ENCODE measurements at regions not wholly inside any gene's neighbourhood (a gene's known extent, or its start where the extent isn't known, plus 50 kb on each side); places are given as distances from the start of the nearest gene placed in this dataset.
"Not testable (repeated sequence)": the region's sequence is repeated elsewhere in the genome, so short reads cannot be mapped to it uniquely, and the experiment has no call there.

DNA sequence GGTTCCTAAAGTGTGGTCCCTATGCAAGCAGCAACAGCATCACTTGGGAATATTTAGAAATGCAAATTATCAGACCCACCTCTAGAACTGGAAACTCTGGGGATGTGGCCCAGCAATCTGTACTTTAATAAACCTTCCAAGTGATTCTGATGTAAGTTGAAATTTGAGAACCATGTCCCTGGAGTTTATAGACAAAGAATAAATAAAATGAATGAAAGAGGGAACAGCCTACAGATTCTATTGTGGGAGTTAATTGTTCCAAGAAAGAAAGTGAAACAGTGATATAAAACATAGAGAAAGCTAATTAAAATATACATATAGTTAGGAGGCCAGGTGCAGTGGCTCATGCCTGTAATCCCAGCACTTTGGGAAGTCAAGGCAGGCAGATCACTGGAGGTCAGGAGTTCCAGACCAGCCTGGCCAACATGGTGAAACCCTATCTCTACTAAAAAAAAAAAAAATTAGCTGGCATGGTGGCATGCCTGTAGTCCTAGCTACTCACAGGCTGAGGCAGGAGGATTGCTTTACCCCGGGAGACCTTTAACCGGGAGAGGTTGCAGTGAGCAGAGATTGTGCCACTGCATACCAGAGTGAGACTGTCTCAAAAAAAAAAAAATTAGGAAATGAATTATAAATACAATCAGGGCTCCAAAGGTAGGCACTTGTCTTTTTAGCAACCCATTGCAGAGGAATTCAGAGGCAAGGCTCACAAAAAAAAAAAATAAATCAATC lies 507.5 kb downstream of the NAV3 start:
- DNase-seq: no peak

DNA sequence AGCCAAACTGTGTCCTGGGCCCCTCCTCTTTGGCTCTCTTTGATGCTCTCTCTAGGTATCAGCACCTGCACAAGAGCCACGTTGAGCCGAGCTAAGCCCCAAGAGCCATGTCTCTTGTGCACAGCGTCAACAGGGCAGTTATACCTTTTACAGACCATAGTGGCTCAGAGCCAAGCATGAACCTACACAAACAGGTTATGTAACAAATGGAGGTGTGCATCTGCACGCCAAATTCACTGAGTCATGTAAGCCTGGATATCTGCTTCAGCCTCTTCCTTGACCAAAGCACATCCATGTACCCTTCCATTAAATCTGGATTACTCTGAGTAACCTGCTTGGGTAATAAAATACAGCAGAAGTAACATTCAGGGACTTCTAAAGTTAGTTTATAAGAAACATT lies 509.7 kb downstream of the NAV3 start:
- no peak for DNase-seq

DNA sequence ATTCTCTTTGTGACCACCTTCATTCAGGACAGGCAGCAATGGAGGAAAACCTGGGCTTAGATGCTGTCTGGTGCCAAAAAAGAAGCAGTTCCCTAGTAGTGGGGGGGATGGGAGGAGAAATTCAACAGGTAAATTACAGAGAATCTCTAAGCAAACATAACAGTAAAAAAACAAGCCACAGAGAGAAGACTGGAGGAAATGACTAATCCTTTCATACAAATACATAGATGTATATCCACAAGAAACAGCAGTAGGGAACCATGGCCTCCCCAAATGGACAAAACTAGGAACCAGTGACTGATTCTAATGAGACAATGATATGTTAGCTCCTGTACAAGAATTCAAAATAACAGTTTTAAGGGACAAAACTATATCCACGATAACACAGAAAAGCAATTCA lies 513.0 kb downstream of the NAV3 start:
- no peak for DNase-seq

DNA sequence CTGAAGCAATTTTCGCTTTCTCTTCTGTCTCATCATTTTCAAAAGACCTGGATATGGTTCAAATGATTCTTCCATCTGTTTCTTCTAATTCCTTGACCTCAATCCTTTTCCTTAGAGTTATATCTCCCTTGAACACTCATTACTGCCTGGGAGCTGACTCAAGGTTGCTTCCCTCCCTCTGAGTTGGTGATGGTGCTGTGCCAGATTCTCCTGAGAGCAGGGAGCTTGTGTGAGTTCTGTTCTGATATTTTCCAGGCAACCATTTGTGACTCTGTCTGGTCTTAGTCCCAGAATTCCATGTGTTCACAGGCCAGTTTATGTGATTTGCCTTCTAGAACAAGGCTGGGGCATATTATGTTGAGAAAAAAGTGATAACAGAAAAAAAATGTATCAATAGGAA lies 505.1 kb upstream of the SYT1 start:
- DNase-seq: no peak

DNA sequence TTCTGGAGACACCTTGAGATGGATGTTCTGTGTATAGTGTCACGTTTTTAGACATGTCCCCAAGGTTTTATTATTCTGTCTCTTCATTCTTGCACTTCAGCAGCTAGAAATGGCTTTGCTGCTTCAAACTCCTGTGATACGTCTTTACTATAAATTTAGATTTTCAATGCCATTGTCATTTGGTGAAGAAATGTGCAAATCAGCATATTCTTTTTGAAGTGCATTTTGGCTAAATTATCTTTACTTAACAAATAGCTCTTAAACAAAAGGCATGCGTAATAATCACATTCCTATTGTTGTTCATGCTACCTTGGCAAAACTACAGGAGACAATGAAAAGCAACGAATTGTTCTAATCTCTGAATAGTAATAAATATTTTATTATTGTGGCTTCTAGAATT lies 502.9 kb upstream of the SYT1 start:
- no peak for DNase-seq

DNA sequence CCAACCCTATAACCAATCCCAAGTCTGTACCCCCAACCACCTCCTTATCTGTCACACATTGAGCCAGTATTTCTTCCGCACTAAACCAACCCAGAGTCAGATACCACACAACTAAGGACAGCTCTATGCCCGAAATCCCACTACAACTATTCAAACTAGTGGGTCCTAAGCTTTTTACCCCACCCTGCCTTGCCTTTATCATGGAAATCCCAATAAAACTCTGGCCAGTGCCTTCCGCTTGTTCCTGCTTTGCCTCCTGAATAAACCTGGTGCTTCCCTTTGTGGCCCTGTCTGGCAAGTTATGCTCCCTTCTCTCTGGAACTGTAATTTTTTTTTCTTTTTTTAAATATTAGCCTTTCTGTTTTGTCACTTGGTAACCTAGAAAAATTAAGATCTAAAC lies 493.3 kb upstream of the SYT1 start:
- no peak for DNase-seq

DNA sequence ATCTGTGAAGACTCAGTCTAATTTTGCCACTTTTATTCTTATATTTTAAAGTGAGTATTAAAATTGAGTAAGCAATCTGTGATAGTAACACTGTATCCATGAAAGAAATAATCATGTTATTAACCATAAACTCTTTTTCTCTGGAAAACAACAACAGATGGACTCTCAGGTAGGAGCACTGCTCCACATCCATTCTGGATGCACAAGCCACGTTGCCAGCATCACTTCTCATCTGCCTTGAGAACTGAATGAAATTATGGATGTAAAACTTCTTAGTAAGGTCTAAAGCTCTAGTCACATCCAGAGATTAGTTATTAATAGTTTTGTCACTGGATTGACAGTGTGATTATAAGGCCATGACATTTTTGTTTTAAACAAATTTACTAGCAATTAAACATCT lies 489.1 kb upstream of the SYT1 start:
- DNase-seq: no peak

DNA sequence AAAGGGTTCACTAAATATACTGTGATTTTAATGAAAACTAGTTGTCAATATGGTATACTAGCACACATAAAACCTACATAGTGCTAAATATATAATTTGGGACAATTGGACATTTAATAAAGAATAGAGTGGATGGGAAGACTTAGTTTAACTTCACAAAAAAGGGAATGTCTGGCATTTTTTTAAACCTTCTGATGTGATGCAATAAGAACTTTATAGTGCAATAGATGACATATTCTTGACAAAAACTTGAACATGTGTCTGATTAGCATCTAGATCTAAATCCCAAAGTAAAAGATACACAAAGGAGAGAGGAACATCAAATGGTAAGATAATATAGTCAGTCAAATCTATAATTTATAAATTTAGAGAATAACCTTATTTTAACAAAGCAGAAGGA lies 488.3 kb upstream of the SYT1 start:
- DNase-seq: no peak

DNA sequence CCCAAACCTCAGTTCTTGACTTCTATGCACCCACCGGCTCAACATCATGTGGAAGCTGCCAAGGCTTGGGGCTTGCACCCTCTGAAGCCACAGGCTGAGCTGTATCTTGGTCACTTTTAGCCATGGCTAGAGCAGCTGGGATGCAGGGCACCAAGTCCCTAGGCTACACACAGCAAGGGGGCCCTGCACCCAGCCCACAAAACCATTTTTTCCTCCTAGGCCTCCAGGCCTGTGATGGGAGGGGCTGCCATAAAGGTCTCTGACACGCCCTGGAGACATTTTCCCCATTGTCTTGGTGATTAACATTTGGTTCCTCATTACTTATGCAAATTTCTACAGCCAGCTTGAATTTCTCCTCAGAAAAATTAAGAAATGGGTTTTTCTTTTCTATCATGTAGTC lies 485.5 kb upstream of the SYT1 start:
- not testable (repeated sequence) for DNase-seq

DNA sequence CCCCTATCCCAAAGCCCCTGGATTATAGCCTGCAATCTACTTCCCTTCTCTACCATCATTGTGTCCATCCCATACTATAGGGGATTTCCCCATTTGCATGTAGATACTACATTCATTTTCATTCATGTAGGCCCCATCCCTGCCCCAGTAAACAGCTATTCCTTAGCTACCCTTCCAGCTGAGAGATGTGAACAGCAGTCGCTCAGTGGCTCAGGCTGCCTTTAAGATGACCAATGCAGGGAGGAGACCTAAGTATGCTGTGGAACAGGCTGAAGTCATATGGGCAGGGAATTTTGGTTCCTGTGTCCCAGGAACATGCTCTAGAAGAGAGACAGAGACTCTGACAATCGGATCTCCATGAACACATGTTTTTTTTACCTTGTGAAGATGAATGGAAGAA lies 481.2 kb upstream of the SYT1 start:
- no peak for DNase-seq

DNA sequence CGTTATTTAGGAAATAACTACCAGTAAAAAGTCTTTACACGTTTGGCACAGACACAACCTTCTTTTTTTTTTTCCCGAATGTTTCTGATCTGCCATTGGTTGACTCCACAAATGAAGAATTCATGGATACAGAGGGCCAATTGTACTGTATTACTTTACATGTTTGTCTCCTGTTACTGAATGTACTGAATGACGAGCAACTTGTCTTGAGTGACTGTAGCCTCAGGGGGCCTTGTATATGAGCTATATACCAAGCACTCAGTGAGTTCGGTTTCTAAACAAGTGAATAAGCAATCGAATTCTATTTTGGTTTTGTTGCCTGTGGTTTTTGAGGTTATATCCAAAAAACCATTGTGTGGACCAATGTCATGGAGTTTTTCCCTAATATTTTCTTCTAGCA lies 480.0 kb upstream of the SYT1 start:
- DNase-seq: no peak

DNA sequence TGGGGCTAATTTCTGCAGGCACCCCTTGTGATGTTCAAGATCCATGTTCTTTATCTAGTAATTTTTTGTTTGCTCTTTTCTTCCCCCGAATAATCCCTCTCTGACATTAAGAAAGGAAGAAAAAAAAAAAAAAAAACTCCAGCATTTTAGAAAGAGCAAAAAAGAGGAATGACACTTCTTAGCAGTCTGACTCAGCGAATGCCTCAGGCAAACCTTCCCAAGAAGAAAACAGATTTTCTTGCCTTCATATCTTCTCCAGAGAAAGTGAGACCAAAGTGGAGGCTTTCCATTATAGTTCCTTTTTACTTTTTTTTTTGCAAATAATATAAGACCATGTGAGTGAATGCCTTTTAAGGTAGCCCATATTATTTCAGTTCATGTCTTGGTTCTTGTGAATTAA lies 479.0 kb upstream of the SYT1 start:
- DNase-seq: no peak

DNA sequence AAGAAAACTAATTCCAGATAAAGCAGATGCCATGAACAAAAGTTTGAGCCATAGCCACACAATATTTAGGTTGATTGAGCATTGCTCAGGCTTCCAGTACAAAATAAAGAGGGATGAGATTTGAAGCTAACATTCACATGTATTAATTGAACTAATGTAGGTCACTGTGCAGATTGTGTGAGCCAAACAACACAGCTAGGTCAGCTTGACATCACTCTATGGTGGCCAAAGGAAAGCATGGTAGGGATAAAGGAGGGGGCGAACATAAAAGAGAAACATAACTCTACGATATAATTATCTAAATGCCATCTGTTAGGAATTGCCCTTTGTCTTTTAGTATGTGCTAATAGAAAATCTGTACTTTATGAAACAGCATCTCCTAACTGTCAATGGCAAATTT lies 477.7 kb upstream of the SYT1 start:
- DNase-seq: no peak

DNA sequence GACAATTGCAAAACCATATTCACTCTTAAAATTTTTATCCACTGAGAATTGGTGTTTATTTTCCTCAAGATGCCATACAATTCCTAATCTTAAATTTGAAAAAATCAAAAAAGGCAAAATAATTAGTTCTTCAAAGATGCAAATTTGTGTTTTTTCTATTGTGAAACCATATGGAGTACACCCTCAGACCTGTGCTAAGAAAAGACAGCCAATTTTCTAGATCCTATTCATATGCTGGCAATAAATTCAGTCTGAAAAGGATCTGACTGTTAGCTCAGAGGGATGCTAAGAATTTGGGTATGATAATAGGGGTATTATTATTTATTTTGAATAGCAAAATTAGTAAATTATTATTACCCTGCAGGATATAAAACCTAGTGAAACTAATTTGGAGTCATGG lies 476.9 kb upstream of the SYT1 start:
- no peak for DNase-seq

DNA sequence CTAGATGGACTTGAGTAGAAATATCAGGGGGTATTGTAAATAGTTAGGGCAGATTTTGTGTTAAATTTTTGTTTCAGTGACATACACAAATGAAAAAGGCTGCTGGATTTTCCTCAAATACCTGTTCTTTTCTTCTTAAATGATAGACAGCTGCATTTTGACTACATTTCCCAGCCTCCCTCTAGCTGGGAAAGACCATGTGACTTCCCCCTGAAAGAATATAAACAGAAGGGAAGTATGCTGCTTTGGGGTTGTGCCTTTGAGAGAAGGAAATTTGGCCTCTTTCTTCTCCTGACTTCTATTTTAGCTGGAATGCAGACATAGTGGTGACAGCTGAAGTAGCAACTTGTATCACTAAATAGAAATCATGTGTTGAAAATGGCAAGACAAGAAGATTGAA lies 476.1 kb upstream of the SYT1 start:
- no peak for DNase-seq

DNA sequence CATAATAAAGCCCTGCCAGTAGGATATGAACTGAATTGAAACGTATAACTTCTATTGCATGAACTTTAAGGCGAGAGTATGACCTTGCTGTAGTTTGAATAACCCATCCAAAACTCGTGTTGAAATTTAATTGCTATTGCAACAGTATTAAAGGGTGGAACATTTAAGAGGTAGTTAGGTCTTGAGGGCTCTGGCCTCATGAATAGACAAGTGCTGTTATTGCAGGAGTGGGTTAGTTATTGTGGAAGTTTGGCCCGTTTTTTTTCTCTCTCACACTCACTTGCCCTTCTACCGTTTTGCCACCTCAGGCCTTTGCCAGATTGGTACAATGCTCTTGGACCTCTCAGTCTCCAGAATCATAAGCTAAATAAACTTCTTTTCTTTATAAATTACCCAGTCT lies 473.7 kb upstream of the SYT1 start:
- no peak for DNase-seq

DNA sequence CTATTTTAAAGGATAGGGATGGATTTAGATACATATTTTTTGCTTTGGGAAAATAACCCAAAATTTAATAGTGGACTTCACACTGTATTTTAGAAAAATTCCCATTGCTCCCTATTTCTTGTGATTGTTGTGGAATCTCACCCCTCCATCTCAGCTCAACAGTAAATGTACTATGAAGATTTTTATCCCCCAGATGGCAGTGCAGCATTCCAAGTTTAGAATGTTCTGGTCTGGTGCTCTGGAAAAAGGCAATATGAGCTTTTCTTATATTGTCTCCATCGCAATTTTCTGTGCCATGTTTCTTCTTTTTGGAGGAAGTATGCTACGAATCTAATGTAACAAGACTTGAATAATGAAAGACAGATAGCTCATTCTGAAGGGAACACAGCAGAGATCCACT lies 471.7 kb upstream of the SYT1 start:
- DNase-seq: peak; percentile 40

DNA sequence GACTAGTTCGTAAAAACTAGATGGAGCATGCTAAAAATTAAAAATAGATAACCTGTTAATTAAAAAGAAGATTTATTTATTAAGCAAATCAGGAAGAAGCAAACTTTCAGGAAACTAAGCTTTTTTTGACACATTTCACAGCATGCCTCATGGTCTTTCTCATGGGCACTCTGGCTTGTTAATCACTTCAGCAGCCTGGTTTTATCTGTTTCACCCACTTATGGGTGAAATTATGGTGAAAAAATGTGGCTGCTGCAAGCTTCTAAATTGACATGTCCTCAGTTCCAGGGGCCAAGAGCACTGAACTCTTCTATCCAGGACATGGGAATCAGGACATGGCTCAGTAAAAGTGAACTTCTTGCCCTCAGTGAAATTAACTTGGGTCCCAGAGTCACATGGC lies 468.6 kb upstream of the SYT1 start:
- DNase-seq: no peak

DNA sequence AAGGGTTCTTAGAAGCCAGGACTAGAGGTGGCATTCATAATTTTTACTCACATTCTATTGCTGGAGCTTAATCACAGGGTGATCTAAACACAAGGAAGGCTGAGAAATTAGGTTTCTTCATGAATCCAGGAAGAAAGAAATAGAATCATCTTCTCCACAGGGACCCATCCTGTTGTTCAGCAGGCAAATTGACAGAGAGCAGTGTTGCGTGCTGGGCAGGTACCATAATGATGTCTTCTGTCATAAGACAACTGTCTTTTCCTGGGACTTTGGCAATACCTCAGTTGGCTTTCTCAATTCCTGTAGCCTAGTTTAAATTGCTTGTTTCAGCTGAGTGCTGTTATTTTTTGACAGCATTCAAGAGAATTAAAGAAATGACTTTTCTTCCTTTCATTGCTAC lies 468.0 kb upstream of the SYT1 start:
- DNase-seq: no peak

DNA sequence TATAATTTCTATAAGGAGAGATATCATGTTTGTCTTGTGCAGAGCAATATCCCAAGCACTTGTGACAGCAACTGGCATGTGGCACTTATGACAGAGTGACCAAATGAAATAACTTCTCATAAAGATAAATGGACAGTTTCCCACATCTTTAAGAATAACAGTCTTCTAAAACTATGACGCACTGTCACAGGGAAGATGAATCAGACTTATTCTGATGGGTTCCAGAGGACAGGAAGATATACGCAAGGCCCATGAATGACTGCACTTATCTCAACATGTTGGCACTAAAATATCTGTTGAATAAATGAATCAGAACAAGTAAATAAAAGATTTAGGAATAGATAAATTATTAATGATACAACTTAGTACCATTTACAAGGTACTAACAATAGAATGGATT lies 465.8 kb upstream of the SYT1 start:
- no peak for DNase-seq

DNA sequence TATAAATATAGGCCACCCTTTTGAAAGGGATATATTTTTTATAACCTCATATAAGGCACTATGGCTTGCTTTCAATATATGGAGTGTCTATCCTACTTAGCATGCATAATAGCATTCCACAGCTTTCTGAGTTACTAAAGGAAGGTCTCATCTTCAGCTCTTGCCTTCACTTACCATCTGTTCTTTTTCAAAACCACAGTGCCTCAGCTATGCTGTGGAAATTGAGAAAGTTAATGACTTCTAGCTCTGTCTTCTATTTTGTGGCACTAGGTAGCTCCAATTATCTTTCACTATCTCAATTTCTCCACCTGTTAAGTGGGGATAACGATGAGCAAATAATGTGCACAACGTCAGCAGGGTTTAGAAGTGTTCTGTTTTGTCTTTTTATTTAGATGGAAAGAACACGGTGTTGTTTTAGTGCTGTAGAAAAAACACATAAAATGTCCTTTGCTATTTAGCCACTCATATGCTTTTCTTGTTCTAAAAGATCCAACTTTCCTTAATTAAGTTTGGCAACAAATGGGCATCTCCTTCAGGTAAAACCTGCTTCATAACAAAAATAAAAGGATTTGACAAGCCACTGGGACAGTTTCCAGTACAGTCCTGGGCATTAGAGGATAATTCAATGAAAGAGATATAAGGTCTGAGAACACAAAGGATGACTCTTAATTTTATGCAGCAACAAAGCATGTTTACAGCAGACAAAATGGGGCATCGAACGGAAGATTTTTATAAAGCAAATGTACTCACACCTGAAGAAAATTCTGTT lies 462.0 kb upstream of the SYT1 start:
- DNase-seq: no peak

DNA sequence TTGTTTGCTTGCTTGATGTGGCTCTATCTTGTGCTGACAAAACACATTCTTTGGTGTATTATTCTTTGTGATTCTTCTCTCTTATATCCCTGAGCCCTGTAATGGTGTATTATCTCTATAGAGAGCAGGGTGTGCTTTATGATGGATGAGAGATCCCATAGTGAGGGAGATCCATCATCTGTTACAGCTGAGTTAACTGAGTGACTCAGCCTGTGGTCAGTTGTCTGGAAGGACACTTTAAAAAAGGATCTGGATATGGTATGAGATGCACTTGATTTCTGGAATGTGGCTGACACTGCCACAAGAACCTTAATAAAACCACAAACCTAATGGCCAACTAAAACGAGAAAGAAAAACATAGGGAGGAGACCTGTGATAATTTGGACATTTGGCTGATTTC lies 461.4 kb upstream of the SYT1 start:
- DNase-seq: no peak

DNA sequence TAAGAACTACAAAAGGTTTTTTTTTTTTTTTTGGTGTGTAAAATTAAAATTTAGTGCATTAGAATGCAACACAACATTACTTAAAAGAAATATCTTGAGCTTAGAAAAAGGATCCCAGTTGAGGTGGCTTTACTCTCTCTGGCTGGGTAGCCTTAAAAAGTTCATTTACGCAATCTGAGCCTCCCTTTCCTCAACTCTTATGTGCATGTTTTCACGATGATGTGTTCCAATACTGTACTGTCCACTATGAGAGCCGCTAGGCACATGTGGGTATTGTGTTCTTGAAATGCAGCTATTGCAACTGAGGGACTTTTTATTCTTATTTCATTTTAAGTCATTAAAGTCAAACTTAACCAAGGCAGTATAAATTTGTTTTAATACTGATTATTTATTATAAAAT lies 460.9 kb upstream of the SYT1 start:
- DNase-seq: no peak

DNA sequence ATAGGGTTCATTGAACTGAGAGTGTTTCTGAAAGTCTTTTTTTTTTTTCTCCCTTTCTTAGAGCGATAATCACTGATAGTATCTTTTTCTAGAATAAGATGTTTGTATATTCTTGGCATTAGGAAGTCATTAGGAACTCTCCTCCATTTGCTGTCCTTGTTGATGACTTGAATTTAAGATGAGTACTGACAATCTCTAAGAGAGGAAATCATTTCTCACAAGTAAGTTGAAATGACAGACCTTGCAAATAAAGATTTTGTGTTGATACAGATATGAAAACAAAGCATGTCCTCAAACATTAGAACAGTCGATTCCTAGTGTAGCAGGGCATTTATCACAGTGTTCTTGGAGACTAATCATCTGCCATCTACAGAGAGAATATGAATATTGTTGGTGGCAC lies 458.4 kb upstream of the SYT1 start:
- DNase-seq: no peak

DNA sequence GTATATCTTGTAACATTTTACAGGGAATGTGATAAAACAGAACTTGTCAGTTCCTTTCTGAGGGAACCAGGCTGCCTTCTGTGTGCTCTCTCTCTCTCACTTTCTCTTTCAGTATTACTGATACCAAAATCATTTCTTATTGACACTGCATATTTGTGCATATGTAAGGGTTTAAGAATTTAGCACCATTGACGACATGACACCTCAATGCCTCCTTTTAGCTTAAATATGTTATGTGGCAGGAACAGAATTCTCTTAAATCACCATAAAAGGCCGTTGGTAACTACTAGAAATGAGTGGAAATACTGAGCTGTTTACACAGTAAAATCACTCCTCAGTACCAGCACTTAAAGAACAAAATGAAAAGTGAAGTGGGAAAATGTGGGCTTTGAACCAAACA lies 457.7 kb upstream of the SYT1 start:
- no peak for DNase-seq

Measured in COR-L47 (cell line).